ENCODE measurements at regions not wholly inside any gene's neighbourhood (a gene's known extent, or its start where the extent isn't known, plus 50 kb on each side); places are given as distances from the start of the nearest gene placed in this dataset.

- FAIRE-seq: no peak
Measured at GRCh38 chr4:62865261-62865660, 1544.0 kb downstream of the TECRL start.

DNA sequence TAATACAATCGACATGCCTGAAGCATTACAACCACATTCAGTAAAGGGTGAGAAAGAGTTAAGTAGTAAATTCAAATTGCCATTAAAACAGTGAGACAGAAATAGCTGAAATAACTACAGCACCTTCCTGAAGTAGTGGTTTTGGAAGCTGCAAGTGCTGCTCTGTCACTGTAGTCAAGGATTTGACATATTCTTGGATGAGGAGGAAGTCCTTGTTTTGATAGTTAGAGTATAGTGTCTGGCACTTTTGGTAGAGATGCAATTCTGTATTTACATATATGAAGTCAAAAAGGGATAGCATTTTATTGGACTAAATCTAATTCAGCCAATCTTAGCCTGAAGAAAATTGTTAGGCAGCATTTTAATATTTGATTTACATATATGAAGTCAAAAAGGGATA, 1559.6 kb downstream of the TECRL start:
- FAIRE-seq: no peak

- no peak for FAIRE-seq
Measured at GRCh38 chr4:62835631-62836030, 1573.6 kb downstream of the TECRL start.

DNA sequence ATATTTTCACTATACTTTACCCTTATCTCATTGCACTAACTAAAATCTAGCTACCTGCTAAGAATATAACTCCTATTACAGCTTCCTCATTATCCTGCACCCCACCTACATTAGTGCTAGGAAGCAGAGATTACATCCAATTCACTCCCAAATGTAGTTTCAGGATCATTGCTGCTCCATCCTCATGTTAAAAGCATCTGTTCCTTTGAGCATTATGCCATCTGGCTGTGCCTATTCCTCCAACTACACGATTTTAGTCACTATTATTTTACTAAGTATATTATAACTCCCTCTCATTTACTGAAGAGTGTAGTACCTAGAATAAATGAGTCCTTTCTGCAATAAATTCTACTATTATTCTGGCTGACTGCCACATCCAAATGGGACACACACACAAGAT, 1586.9 kb downstream of the TECRL start:
- FAIRE-seq: no peak

- FAIRE-seq: no peak
Measured at GRCh38 chr4:62816566-62816965, 1592.7 kb downstream of the TECRL start.

DNA sequence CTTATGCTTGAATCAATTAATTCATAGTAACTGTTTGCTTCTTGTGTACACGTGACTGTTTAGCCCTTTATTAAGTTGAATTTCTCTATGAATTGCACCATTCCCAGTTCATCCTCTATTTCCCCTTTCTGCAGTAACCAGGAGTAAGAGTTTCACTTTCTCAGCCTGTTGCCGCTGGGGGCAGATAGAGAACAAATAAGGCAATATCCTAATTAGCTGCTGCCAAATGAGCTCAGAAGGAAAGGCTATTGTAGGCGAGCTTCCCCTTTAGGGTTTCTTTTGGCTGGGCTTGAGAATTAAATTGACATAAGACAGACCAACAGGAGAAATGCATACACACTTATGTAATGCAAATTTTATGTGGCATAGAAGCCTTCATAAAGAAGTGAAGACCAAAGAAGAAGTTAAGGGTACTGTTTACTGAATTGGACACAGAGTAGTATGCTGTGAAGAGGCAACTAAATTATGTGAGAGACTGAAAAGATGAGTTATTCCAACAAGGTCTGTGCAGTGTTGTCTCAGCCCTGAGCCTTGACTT, 1594.7 kb downstream of the TECRL start:
- no peak for FAIRE-seq

DNA sequence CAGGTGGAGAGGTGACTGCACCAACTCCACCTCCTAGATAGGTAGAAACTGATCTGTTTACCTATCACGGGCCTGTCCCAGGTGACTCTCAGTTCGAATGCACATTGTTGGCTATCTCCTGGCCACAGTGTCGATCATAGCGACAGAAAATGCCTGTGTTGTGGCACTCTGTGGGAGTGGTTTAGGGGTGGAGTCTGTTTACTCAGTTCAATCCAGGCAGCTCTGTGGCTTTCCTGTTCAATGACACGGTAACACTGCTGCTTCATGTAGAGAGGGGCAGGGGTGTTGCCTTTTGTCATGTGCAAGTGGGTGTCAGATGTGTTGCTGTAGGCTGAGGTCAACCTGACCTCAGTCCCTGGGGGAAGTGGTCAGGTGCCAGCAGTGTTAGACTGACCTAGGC, 1602.4 kb downstream of the TECRL start:
- no peak for FAIRE-seq

GRCh38 chr4:62804075-62804474, 1603.9 kb downstream of the ADGRL3 start:
- no peak for FAIRE-seq

GRCh38 chr4:62797221-62797620, 1597.1 kb downstream of the ADGRL3 start:
- FAIRE-seq: no peak

GRCh38 chr4:62791386-62791785, 1591.3 kb downstream of the ADGRL3 start:
- FAIRE-seq: no peak

GRCh38 chr4:62771983-62772557, 1571.9 kb downstream of the ADGRL3 start:
- no peak for FAIRE-seq

DNA sequence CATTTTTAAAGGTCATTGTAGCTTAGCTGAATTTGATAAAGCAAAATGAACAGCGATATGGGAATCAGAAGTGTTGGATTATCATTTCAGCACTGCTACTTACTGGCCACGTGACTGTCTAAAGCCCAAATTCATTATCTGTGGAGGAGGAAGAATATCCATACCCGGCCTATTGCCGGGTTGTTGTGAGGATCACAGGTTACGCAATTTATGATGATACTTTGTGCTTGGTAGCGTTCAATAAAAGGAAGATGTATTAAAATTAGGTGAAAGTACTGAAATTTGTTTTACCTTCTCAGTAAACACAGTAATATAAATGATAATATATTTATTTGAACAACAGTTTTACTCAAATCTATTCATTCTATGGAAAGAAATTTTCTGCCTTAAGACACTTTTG, 1540.2 kb downstream of the ADGRL3 start:
- no peak for FAIRE-seq

- peak; percentile 31 for FAIRE-seq
Measured at GRCh38 chr4:62717154-62717553, 1517.0 kb downstream of the ADGRL3 start.

- peak; percentile 57 for FAIRE-seq
Measured at GRCh38 chr4:62711575-62711974, 1511.4 kb downstream of the ADGRL3 start.

GRCh38 chr4:62709618-62710252, 1509.6 kb downstream of the ADGRL3 start:
- FAIRE-seq: peak; percentile 66

- no peak for FAIRE-seq
Measured at GRCh38 chr4:62706423-62706822, 1506.3 kb downstream of the ADGRL3 start.

GRCh38 chr4:62683799-62684566, 1483.9 kb downstream of the ADGRL3 start:
- FAIRE-seq: no peak

- FAIRE-seq: no peak
Measured at GRCh38 chr4:62676962-62677361, 1476.8 kb downstream of the ADGRL3 start.

DNA sequence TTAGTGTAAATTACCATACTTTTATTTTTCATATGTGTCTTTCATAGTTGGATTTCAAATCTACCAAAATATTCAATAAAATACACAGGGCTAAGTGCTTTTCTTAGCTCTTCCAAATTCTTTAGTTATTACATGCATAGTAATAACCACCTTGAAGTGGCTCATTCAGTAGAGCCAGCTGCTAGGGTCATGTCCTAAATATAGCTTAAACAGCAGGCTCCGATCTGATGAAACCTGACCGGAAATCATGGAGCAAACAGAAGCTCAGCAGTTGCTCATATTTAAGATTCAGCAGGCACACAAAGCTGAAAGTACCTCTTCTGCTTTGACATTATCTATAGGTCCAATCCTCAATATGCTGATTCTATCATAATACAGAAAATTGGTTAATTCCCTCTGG, 1470.4 kb downstream of the ADGRL3 start:
- FAIRE-seq: no peak

DNA sequence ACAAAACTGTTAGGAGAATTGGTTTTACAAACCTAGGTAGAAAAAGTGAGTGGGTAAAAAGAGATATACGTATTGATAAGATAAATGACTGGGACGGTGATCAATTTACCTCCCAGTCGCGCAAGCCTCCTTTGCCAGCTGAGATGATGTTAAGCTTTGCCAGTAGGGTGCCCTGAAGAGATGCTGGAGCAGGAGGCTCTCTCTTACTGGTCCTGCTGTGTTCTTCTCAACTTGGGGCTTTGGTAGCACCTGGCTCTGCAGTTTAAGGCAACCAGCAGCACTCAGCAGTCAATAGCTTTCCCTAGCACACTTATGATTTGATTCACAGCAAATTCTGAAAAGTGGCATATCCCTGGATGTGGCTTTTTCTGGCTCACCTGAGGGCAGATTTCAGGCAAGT, 1461.7 kb downstream of the ADGRL3 start:
- no peak for FAIRE-seq

- no peak for FAIRE-seq
Measured at GRCh38 chr4:62656006-62656405, 1455.9 kb downstream of the ADGRL3 start.

DNA sequence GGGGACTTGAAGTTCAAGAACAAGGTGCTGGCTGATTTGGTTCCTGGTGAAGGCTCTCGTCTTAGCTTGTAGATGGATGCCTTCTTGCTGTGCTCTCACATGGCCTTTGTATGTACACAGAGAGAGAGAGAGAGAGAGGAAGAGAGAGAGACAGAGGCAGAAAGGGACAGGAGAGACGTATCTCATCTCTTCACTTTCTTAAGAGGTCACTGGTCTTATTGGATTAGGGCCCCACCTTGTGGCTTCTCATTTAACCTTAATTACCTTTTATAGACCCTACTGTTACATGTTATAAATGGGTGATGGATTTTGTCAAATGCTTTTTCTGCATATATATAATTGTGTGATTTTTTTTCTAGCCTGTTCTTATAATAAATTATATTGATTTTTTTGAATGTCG, 1444.2 kb downstream of the ADGRL3 start:
- FAIRE-seq: no peak

DNA sequence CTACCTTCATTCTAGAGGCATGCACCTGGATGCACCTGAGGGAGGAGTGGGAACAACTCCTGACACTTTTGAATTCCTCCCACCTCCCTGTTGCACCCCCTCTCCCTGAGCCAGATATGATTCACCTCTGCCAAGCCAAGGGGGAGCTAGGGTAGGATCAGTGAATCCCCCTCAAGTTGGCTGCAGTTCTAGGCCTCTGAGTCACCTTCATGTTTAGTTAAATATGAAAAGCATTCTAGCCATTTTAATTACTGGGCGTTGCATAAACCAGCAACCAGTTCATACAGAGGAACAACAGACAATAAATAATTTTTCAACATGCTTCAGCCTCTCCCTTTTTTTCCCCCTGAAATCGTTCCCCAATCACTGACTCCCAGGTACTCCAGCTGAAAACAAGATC, 1440.2 kb downstream of the ADGRL3 start:
- no peak for FAIRE-seq

- no peak for FAIRE-seq
Measured at GRCh38 chr4:62627671-62628070, 1427.5 kb downstream of the ADGRL3 start.
